ENCODE measurements at regions not wholly inside any gene's neighbourhood (a gene's known extent, or its start where the extent isn't known, plus 50 kb on each side); places are given as distances from the start of the nearest gene placed in this dataset.

GRCh38 chr2:30055548-30055947 is 91.3 kb upstream of the YPEL5 start:
- no peak for DNase-seq

GRCh38 chr2:30060562-30060961 is 86.2 kb upstream of the YPEL5 start:
- no peak for DNase-seq

GRCh38 chr2:30068067-30068466 is 78.7 kb upstream of the YPEL5 start:
- no peak for DNase-seq

- DNase-seq = peak; percentile 39
These were observed 74.5 kb upstream of the YPEL5 start for GRCh38 chr2:30072250-30072842.

- no peak for DNase-seq
These were observed 73.3 kb upstream of the YPEL5 start for GRCh38 chr2:30073523-30073922.

- DNase-seq = no peak
These were observed 72.8 kb upstream of the YPEL5 start for GRCh38 chr2:30074023-30074422.

GRCh38 chr2:30078521-30078920 is 68.3 kb upstream of the YPEL5 start:
- no peak for DNase-seq

GRCh38 chr2:30084915-30085314 is 61.9 kb upstream of the YPEL5 start:
- no peak for DNase-seq

- DNase-seq = no peak
These were observed 57.6 kb upstream of the YPEL5 start for GRCh38 chr2:30089171-30089570.

- DNase-seq = no peak
These were observed 51.4 kb upstream of the YPEL5 start for GRCh38 chr2:30095402-30095801.

- no peak for DNase-seq
These were observed 50.4 kb upstream of the YPEL5 start for GRCh38 chr2:30096451-30096850.

Data from activated gamma-delta T cell treated with Interleukin-2 at 50 U/mL for 16 hours (primary cell).